HFF-Myc (cell line): ENCODE measurements at regions not wholly inside any gene's neighbourhood (a gene's known extent, or its start where the extent isn't known, plus 50 kb on each side); places are given as distances from the start of the nearest gene placed in this dataset.

ENCODE experiments used
- DNase-seq: peaks from one replicate; pipeline ENCODE4 v3.0.0-alpha.2; 2011; ENCODE audit warnings: low read depth; ENCODE audit errors: extremely low read depth
- H3K4me3 ChIP-seq: replicated peaks from 2 replicates; pipeline ENCODE4 v1.5.1; 2011; ENCODE audit warnings: low read depth, mild to moderate bottlenecking, control low read depth, low read length
- TF ChIP-seq, protein P1 (sequence below): IDR thresholded peaks from 2 replicates; pipeline ENCODE4 v1.5.1; 2012; ENCODE audit warnings: mild to moderate bottlenecking, low read depth, low read length, control low read depth; ENCODE audit errors: missing control alignments

DNA sequence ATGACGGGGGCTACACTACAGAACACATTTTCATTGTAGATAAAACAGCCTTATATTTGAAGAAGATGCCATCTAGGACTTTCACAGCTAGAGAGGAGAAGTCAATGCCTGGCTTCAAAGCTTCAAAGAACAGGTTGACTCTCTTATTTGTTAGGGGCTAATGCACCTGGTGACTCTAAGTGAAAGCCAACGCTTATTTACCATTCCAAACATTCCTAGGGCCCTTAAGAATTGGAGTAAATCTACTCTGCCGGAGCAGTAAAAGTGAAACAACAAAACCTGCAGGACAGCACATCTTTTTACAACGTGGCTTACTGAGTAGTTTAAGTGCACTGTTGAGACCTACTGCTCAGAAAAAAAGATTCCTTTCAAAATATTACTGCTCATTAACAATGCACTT is 487.2 kb upstream of the SOX5 start:
- TF ChIP-seq, protein P1, sequence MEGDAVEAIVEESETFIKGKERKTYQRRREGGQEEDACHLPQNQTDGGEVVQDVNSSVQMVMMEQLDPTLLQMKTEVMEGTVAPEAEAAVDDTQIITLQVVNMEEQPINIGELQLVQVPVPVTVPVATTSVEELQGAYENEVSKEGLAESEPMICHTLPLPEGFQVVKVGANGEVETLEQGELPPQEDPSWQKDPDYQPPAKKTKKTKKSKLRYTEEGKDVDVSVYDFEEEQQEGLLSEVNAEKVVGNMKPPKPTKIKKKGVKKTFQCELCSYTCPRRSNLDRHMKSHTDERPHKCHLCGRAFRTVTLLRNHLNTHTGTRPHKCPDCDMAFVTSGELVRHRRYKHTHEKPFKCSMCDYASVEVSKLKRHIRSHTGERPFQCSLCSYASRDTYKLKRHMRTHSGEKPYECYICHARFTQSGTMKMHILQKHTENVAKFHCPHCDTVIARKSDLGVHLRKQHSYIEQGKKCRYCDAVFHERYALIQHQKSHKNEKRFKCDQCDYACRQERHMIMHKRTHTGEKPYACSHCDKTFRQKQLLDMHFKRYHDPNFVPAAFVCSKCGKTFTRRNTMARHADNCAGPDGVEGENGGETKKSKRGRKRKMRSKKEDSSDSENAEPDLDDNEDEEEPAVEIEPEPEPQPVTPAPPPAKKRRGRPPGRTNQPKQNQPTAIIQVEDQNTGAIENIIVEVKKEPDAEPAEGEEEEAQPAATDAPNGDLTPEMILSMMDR = no peak
- no peak for DNase-seq
- H3K4me3 ChIP-seq = no peak overlapping the region

GRCh38 chr12:24431872-24432271 is 482.4 kb upstream of the SOX5 start:
- H3K4me3 ChIP-seq = no peak overlapping the region
- DNase-seq = no peak
- TF ChIP-seq, protein P1 = no peak

DNA sequence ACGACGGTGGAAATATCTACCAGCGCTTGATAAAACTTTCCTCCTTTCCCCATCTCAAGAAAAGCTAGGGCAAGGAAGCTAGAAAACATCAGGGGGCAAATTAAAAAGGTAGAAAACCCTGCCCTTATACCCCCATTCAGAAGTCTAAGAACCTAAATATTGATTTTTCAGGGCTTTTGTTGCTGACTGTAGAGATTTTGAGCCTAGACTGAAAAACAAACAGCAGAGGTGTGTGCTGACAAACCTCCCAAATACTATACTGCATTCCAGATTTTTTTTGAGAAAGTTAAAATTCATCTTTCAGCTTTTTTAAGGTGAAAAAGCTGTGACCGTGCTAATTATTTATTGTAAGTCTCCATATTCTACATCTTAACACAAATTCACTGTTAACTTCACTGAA is 478.3 kb upstream of the SOX5 start:
- no peak for DNase-seq
- TF ChIP-seq, protein P1 = no peak
- H3K4me3 ChIP-seq = no peak overlapping the region

- no peak overlapping the region for H3K4me3 ChIP-seq
- TF ChIP-seq, protein P1 = no peak
Observed at GRCh38 chr12:24425601-24425970, 476.1 kb upstream of the SOX5 start.

GRCh38 chr12:24424889-24425600 is 475.6 kb upstream of the SOX5 start:
- DNase-seq = no peak
- TF ChIP-seq, protein P1 = no peak
- no peak overlapping the region for H3K4me3 ChIP-seq

More at GRCh38 chr12:24425601-24425970, 476.1 kb upstream of the SOX5 start:
- no peak for DNase-seq

DNA sequence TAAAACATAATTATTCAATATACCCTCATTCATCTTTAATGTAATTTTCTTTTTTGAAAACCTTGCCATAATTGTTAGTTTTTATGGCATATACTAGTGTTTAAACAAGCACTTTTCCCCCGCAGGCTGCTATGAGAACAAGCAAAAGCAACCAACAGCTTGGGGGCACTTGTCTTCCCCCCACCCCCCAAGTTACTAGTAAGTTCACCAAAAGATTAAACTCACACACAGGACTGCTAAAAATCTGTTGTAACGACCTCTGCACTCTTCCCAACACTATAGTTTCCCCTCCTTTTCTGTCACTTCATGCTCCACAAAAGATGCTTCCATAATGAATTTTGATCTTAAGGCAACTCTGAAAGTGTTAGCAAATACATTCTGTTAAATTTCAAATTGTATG is 474.9 kb upstream of the SOX5 start:
- no peak overlapping the region for H3K4me3 ChIP-seq
- no peak for DNase-seq
- TF ChIP-seq, protein P1 = no peak

DNA sequence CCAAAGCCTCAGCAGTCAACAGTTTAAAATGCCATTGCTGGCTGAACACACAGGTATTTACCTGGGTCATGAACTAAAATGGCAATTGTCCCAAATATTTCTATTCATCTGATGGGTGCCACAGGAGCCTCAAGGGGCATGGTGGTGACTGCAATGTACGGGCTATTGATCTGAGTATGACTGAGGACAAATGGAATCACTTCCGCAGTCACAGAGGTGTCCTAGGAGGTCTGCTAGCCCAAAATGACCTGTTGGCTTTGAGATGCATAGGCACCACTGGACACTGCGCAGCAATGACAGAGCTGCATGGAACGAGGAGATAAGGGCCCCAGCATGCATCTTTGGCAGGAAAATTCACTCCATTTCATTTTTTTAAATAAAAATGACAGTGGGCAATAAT is 474.1 kb upstream of the SOX5 start:
- no peak for DNase-seq
- no peak overlapping the region for H3K4me3 ChIP-seq
- TF ChIP-seq, protein P1 = no peak
